ENCODE measurements at regions not wholly inside any gene's neighbourhood (a gene's known extent, or its start where the extent isn't known, plus 50 kb on each side); places are given as distances from the start of the nearest gene placed in this dataset.

DNA sequence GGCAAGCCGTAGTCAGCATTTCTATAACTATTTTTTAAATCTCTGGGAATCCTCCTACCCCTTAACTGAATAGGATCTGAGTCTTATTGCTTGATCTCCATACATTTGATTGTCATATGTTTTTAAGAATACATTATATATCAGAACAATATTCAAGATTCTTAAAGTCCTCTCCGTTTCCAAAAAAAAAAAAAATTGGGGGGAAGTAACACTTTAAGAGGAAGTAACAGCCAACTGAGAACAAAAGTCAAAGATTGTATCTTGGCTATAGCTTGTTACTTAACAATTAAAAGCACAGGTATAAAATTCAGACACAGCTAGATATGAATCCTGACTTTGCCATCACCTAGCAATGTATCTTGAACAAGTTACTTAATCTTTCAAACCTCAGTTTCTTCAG is 169.9 kb upstream of the ADO start:
- DNase-seq: no peak

DNA sequence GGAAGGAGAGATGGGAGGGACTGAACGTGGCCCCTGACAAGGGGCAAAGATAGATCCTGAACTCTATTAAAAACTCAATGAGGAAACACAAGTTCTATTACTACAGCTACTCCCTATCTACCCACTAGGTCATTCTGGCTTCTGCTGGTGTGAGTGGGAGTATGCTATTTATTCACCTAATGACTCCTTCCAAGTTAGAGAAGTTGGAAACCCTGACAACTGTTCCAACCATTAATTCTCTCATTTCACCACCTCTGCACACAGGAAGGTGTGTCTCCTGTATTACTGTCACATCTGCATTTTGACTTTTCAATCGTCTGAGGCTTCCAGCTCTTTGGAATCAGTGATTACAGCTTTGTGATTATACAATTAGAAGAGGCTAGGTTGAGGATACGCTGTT is 169.4 kb upstream of the ADO start:
- no peak for DNase-seq

DNA sequence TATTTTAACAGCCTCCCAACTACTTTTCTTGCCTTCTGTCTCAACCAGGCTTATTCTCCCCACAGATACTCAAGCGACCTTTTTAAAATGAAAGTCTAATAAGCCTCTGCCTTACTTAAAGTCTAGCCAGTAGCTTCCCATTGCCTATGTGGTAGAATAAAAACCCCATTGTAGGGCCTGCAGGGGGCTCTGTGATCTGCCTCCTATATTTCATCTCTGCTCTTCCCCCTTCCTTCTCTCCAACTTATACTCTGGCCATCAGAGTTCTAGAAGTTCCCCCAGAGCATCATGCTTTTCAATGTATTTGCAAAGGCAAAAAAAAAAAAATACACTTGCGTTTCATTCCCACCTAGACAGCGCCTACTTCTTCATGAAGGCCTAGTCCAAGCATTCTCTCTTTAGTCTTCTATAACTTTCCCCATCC is 167.7 kb upstream of the ADO start:
- peak; percentile 16 to 21 for DNase-seq

DNA sequence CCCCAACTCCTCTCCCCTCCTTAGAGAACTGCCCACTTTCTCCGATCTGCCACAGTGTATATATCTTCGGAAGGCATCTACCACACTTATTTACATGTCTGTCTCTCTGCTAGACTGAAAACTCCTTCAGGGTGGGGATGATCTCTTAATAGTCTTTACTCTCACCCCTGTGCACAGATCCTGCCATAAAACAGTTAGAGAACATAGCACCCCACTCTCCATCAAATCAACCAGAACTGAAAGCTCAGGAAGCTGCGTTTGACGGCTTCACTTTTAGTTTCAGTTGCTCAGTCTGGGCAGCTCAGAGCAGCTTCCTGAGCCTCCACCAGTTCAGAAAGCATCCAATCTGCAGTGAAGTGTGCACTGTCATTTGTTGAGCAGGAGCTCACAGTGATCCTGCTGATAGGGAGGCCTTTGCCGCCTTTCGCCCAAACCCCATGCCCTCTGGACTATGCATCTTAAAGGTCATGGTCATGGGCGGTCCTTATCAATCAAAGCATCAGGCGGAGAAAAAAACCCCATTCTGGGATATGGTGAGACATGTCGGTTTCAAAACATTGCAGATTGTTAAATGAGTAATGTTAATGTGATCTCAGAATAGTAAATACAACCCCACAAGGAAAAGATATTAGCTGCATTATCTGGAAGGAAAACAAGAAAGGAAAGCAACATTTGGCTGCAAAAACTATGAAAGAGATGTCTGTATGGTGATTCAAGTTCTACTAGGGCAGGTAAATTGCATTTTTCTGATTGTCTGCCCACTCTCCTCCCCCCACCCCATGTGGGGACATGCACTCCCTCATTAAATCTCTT is 167.1 kb upstream of the ADO start:
- DNase-seq: peak; percentile 67 to 76

DNA sequence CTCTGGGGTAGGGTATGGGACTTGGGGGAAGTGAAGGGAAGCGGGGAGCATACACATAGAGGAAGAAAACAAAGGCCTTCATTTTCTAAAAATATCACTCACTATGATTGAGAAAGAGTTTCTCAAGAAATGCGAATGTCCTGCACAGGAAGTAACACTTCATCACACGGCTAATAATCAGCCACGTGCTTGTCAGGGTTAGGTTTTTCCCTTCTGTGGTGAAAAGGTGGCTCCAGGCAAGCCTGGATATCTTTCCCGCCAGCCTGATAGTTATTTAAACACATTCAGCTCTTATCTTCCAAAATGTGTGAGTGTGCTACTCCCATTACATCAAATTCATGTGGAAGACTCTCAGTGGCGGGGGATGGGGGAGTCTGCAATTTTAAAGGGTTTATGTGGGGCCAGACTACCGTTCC is 166.4 kb upstream of the ADO start:
- DNase-seq: peak; percentile 44 to 58

DNA sequence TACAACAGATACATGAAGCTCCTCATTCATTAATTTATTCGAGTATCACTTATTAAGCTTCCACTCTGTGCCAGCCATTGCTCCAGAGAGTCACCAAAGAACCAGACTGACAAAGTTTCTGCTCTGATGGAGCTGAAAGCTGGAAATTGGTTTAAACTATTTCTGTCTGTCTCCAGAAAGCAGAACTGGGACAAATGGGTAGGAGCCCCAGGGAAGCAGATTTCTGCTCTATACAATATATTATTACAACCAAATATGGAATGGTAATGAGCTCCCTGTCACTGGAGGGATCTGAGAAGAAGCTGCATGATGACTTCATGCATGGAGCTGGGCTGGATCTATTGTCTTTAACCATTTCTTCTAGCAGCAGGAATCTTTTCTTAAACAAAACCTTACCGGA is 165.4 kb upstream of the ADO start:
- DNase-seq: no peak

DNA sequence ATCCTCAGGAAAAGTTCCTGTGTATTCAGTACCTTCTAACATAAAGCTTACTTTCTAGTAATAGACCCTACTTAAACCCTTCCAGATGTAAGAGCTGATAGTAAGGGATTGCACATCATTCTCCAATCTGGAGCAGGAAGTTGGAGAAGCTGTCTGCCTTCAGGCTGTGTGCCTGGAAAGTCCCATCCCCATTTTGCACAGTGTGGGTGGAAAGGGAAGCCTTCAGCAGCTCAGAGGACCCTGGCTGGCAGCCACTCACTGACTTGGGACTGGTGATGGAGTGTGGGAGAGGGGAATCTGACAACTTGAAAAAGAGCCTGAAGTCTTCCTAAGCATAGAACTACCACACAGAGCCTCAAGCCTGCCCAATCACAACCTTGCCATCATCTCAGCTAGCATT is 164.1 kb upstream of the ADO start:
- peak in 1 of 2 donors; percentile 10 for DNase-seq

DNA sequence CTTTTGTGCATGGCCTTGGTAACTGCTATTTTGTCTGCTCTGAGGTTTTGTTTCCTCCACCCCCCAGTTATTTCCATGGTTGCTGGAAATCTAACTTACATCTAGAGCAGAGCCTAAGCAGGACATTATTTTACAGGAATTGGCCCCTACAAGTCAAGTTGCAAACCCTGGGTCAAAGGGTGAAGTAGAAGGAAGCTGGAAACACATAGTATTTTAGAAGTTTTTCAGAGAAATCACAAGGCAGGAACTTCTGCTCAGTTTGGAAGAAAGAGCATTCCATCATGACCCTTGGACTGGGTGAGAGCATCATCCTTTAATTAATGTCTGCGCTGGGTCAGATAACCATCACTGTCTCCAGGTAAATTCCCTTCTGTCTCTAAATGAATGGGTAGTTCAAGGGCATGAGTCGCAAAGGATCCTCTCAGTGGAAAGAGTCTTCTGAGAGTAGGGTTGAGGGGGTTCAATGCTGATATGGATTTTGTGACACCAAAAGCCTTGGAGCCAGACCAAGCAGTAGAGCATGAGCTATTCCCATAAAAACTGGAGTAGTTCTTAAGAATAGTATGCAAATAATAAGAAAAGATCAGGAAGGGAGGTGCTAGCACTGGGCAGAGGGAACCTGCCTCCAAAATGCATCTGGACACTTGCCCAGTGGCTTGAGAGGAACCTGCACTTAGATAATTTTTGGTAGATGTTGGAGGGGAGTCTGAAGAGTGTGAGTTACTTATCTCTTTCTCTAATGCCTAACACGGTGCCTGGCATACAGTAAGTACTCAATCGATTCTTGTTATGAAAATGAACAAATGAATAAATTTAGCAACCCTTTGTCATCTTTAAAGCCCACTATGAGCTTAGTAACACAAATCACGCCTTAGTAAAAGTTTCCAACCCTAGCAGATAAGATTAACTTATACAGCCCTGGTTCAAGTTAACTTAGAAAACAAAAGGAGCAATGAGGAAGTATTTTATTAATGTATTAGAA is 160.6 kb upstream of the ADO start:
- DNase-seq: no peak

DNA sequence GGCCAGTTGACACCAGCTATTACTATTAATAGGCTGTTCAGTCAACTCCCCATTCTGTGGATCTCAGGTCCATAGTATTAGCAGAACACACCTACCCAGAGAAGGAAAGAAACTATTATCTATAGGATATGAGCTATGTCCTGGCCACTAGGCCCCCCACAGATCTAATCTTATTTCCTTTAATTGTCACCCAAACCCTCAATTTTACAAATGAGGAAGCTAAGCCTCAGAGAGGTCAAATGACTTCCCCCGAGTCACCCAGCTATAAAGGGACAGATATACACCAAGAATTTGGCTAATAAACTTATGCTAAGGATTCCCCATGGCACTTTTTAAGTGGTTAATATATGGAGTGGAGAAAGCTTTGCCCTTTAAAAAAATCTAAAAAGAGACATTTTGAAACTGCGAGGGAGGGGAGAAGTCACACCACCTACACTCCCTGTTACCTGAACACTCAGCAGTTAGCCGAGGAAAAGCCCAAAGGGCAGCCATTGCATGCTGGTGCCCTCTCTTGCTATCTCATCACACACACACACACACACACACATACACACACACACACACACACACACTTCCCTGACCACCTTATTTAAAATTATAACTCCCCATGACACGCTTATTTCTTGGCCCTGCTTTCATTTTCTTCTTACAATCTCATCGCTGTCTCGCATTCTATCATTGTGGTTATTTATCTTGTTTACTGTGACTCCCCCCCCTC is 157.0 kb upstream of the ADO start:
- DNase-seq: no peak

DNA sequence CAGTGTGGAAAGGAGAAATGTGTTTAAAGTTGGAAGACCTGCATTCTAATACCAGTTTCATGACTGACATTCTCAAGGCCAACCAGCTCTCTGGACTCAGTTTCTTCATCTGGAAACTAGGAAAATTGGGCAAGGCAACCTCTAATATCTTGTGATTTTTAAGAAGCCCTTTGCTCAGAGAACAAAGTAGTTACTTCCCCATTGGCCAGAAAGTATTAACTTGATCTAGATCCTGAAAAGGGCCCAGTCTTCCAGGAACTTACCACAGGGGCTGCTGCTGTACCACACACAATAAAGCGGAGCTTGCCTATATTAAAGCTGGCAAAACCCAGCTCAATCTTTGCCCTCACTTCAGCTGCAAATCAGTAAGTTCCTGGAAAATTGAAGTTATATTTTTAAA is 155.6 kb upstream of the ADO start:
- no peak for DNase-seq

DNA sequence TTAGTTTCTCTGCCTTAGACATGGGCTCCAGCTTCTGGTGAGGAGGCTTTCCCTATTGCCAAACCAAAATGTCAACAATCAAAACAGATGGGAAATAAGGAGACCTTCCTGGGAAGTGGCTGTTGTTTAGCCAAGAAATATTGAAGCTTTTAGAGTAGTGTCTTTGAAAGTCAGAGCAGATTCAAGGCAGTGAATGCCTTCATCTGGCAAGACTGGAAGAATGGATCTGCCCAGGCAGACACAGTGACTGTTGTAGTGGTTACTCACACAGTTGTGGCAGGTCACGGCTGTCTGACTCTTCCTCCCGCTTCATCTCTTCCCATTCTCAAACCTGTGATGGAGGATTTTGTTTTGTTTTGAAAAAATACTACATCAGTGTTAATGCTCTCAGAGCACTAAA is 154.1 kb upstream of the ADO start:
- no peak for DNase-seq

DNA sequence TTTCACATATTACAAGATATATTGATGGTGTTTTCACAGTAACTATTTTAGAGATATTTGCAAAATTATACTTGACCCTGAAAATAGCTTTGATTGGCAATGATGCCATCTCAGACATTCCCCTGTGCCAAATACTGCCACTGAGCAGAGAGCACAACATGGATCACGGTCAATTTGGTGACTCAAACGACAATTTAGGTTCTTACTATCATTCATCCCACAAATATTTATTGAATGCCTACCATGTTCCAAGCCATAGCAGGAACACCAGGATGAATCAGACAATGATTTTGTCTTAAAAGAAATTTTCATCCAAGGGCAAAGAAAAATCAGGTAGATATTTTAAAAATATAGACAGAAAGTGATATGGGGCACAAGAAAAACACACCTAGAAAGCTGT is 153.2 kb upstream of the ADO start:
- DNase-seq: no peak

DNA sequence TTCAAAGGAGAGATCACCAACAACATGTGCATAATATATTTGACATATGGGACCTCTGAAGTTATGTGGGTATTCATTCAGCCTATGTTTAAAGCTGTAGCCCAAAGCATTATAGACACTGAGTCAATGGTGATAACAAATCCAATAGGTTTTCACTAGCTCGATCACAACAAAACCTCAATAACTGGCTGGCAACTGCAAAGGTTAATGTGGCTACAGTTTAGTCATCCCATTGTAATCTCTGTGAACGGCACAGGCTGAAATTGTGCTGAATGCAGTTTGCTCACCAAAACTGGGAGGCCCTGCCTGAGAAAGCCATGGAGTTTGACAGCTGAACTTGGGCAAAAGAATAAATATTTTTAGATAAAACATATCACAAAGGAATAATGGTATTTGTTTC is 152.4 kb upstream of the ADO start:
- no peak for DNase-seq

DNA sequence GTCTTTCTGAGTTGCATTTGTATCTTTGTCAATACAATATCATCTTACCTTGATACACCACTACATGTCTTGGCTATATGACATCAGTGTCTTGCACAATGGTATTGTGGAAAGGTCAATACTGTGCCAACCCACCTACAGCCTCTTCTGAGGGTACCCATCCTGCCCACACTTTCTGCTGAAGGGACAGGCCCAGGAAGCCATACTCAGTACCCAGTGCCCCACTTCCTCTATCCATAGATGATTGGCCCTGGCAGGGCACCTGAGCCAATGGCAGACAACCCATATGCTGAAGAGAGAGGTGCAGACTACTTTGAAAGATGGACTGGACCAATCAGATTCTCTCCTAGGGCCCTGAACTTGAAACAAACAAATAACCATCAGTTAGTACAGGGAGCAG is 152.0 kb upstream of the ADO start:
- DNase-seq: no peak

DNA sequence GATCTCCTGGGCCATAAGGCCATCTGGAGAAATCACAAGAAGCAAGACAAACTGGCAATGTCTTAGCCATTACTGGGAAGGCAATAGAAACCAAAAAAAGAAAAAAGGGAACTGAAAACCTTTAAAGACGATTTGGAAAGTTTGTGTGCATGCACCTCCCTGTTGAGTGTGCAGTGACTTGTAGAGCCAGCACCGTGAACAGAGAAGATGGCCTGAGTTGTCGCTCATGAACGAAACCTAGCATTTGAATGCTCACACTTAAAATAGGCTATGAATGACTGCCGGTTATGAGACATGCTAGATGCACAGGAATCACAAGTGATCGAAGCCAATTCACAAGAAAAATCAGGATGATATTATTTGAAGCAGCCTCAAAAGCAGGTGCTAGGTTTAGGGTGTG is 151.3 kb upstream of the ADO start:
- peak in 1 of 2 donors; percentile 59 for DNase-seq

DNA sequence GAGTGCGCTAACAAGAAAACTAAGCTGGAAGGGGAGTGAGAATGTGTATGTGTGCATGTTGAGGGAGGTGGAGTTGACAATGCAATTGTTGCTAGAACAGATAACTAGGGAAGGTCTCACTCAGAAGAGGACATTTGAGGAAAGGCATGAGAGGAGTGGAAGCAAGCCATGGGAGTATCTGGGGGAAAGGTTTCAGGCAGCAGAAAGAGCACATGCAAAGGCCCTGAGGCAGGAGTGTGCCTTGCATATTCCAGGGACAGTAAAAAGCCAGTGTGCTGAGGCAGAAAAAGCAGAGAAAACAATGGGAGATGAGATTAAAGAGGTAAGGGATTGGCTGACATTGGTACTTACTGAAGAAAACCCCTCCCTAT is 149.6 kb upstream of the ADO start:
- DNase-seq: no peak

DNA sequence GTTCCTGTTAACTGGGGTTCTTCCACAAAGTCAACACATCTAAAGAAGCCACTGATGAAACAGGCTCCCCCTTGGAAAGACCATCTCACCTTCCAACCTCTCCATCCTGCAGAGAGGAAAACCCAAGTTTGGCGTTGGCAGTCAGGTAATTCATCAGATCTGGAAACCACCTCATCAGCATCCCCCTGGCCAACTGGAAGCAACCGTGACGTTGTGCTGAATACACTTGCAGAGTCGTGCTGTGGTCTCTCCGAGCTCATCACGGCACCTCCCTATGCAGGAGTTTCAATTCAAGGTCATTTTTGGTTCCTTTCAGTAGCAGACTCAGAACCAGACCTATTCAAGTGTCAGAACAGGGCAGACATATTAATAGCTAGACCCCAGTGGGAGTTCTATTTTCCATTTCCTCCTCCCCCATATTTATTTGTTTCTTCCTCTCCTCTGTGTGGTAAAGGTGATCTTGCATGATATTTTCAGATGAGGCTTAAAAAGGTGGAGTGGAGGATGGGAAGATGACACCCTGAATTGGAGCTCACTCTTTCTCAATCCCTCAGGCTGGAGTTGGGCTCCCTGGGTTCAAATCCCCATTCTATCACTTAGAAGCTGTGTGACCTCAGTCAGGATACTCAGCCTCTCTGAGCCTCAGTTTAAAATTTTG is 149.1 kb upstream of the ADO start:
- no peak for DNase-seq

DNA sequence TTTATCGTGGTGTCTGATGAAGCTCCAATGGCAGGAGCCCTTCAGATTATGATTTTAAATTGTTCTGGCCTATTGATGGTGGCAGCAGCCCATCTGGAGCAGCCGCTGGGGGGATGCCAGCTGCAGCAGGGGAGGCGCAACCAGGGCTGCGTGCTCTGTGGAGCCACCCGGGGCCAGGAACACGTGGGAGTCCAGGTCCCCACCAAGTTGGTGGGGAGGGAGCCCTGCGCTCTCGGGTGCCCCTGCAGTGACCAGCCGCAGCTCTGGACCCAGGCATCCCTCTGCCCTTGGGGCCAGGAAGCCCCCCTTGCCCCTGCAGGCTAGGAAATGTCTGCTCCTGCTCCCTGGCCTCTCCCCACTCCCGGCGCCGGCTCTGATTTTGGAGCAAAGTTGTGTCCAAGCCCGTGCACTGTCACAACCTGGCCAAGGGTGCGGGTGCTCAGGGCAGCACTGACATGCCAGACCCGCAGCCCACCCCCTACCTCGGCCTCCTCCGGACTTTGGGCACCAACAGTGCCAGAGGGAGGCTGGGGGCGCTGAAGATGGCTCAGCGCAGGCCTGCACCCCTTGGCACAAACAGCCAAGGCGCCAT is 147.2 kb upstream of the ADO start:
- no peak for DNase-seq

DNA sequence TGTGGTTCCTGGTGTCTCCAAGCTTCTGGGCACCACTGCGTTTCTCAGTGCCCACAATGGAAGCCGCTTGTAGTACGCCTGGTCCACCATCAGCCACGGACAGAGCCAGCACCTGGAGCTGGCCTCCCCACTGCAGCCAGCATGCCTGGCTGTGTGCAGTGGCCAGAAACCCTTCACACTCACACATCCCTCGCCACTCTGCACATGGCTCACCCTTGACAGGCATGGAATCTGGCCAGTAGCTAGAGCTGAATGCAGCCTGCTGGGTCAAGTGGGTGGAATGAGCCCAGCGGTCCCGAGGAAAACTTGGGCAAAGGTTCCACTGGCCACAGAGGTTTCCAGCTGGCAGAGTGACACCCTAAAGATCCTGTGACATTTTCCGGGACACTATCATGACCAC is 146.0 kb upstream of the ADO start:
- no peak for DNase-seq

DNA sequence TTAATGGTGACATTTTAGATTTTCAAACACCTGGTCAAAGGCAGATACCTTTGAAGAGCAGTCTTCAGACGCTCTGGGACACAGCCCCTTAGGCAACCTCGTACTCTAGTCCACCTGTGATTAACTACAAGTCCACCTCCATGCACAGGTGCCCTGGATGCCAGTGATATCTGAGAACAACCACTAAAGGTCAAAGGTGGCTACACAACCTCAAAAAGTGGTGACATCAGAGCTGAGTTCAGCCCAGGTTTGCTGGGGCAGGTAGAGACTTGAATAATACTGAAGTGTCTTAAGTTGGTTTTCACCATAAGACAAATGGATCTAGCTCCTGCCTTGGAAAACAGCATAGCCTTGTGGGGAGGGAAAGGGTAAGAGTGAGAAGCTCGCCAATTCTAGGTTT is 143.4 kb upstream of the ADO start:
- DNase-seq: no peak

DNA sequence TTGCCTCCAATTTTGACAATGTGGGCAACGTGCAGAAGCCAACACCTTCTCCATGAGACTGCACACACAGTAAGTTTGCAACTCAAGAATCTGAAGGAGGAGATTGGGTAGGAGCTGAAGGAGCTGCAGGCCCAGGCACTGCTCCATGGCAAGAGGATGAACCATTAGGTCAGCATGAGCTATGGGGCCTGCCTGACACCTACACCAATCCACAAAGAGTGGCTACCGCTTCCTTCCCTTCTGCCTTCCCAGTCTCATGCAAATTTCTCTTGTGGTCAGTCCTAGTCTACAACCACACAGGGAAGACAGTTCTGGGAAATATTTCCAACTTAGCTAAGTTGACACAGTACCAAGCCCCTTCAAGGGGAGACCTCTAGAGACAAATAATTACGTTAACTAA is 142.0 kb upstream of the ADO start:
- no peak for DNase-seq

DNA sequence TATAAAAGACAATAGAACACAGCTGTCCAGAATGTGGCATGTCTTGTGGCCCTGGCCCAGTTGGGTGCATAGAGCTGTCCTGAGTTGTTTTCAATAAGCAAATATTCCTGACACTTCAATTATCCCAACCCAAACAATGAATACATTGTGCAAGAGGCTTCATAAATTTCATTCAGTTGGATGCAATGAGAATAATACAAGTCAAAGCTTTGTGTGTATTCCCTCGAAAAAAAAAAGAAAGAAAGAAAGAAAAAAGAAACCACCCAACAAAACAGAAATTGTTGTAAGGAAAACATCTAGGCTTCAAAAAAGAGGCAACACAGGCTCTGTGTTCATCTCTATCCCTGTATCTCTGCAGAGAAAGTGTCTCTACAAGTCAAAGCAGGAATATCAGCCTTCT is 138.7 kb upstream of the ADO start:
- no peak for DNase-seq

DNA sequence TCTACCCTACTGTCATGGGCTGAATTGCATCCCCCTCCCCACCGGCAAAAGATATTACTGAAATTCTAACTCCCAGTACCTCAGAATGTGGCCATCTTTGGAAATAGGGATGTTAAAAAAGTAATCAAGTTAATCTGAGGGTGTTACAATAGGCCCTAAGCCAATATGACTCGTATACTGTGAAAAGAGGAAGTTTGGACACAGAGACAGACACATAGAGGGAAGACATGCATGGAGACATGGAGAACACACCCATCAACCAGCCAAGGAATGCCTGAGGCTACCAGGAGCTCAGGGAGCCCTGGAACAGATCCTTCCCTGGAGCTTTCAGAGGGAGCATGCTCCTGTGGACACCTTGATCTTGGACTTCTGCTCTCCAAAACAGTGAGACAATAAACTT is 138.2 kb upstream of the ADO start:
- no peak for DNase-seq
